ENCODE measurements at regions not wholly inside any gene's neighbourhood (a gene's known extent, or its start where the extent isn't known, plus 50 kb on each side); places are given as distances from the start of the nearest gene placed in this dataset.

DNA sequence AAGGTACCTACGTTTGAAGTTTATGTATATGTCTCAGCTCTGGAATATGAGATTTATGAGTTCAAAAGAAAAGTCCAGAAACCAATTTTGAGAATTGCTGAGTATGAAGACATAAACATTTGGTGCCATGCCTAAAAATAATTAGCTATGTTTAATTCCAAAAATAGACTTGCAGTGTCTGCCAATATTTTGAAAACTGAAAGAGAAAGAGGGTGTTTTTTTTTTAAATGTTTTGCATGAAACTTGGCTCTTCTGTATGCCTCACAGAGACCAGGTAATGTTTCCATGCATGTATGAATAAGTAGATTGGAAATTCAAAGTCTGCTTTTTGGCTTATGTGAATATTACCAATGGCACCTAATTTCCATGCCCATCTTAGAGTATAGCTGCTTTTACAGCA lies 634.4 kb upstream of the C9orf72 start:
- no peak overlapping the region for H4K91ac ChIP-seq (ENCODE audit: insufficient read length, low read depth, low read length)
- no peak overlapping the region for H2AFZ ChIP-seq (ENCODE audit: low read length)
- no CpG with 5 or more reads among the region's 1 CpG for WGBS (ENCODE audit: extremely low coverage, insufficient read length, low lambda C conversion rate)
- H4K5ac ChIP-seq (ENCODE audit: insufficient read length, low read depth, low read length), result no peak overlapping the region
- no peaks in the 10 kb centered on the region for H3K36me3 Mint-ChIP-seq (ENCODE audit: insufficient read depth in 1 of 3, low read depth in 3 of 3)
- no peak overlapping the region for H3K4ac ChIP-seq (ENCODE audit: low read depth, low read length)
- peaks cover 7% of the 10 kb centered on the region in 2 experiments; a peak in 3 of 4 replicates for H3K4me1 Mint-ChIP-seq
- no peak overlapping the region for H2BK5ac ChIP-seq (ENCODE audit: insufficient read length, low read length)
- H3K27ac ChIP-seq (ENCODE audit: insufficient read length, low read depth, low read length), result no peak overlapping the region
- no peak overlapping the region for H2BK20ac ChIP-seq (ENCODE audit: low read depth, low read length, poor library complexity, severe bottlenecking)
- no peaks in the 10 kb centered on the region for H3K27me3 Mint-ChIP-seq (ENCODE audit: low read depth)
- DNase-seq, result no peak
- H4K20me1 ChIP-seq (ENCODE audit: control insufficient read depth, insufficient read depth, insufficient read length), result no peaks in the 10 kb centered on the region
- no peak overlapping the region for H3K14ac ChIP-seq (ENCODE audit: insufficient read depth, low read length)
- H3K4me3 Mint-ChIP-seq, result no peak overlapping the region
- no peaks in the 10 kb centered on the region for H3K9me3 Mint-ChIP-seq
- H3K27me3 ChIP-seq (ENCODE audit: insufficient read depth, low read length), result no peaks in the 10 kb centered on the region
- H3K79me1 ChIP-seq (ENCODE audit: insufficient read depth, low read depth, low read length, poor library complexity, severe bottlenecking), result no peaks in the 10 kb centered on the region
- no peak overlapping the region for H2BK15ac ChIP-seq (ENCODE audit: low read depth, low read length)
- H2BK120ac ChIP-seq (ENCODE audit: low read depth, low read length, poor library complexity, severe bottlenecking), result no peak overlapping the region
- no peak overlapping the region for H3K4me2 ChIP-seq (ENCODE audit: insufficient read depth, insufficient read length, low read length)
- no peak overlapping the region for H2BK12ac ChIP-seq (ENCODE audit: insufficient read length, low read depth, low read length)
- H3K56ac ChIP-seq (ENCODE audit: insufficient read length, low read depth, low read length), result no peak overlapping the region
- no peaks in the 10 kb centered on the region for H3K23me2 ChIP-seq (ENCODE audit: insufficient read length, low read depth, low read length, poor library complexity, severe bottlenecking)
- H3K9ac ChIP-seq (ENCODE audit: extremely low read depth, insufficient read length, low read length), result no peak overlapping the region
- no peak overlapping the region for H3K27ac Mint-ChIP-seq
- H3K9me3 ChIP-seq (ENCODE audit: control insufficient read depth, low read depth, low read length), result no peaks in the 10 kb centered on the region
- no peak overlapping the region for H2AK5ac ChIP-seq (ENCODE audit: insufficient read length, low read length)
- no peak overlapping the region for H4K8ac ChIP-seq (replicated peaks; ENCODE audit: insufficient read length, low read depth, low read length)
- H3K4me1 ChIP-seq (ENCODE audit: insufficient read depth, low read length), result no peaks in the 10 kb centered on the region
- H3K79me2 ChIP-seq (ENCODE audit: insufficient read depth, low read length), result no peaks in the 10 kb centered on the region
- H3T11ph ChIP-seq (ENCODE audit: low read length), result no peak overlapping the region
- H3K23ac ChIP-seq (ENCODE audit: insufficient read length, low read depth, low read length), result no peak overlapping the region
- TF ChIP-seq, protein P1, sequence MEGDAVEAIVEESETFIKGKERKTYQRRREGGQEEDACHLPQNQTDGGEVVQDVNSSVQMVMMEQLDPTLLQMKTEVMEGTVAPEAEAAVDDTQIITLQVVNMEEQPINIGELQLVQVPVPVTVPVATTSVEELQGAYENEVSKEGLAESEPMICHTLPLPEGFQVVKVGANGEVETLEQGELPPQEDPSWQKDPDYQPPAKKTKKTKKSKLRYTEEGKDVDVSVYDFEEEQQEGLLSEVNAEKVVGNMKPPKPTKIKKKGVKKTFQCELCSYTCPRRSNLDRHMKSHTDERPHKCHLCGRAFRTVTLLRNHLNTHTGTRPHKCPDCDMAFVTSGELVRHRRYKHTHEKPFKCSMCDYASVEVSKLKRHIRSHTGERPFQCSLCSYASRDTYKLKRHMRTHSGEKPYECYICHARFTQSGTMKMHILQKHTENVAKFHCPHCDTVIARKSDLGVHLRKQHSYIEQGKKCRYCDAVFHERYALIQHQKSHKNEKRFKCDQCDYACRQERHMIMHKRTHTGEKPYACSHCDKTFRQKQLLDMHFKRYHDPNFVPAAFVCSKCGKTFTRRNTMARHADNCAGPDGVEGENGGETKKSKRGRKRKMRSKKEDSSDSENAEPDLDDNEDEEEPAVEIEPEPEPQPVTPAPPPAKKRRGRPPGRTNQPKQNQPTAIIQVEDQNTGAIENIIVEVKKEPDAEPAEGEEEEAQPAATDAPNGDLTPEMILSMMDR (conservative IDR thresholded peaks at IDR 0.05), result no peak
- H3K18ac ChIP-seq (ENCODE audit: insufficient read length, low read depth, low read length), result no peak overlapping the region

Measured in H9 (cell line).